Gastrocnemius medialis (tissue), 4 donors: ENCODE measurements at regions not wholly inside any gene's neighbourhood (a gene's known extent, or its start where the extent isn't known, plus 50 kb on each side); places are given as distances from the start of the nearest gene placed in this dataset.

Experiments used
- ATAC-seq, 2 donors: fragments of 150-250 bp; one replicate each; pipeline ENCODE4 v1.9.1; 2016
- DNase-seq, 2 donors: peaks; one replicate each; pipeline ENCODE4 v3.0.0-alpha.2; 2019
- H3K27ac ChIP-seq, 4 donors: fragments of 200-600 bp; sonication (generic); 1 replicate in 1 of 4; 2 replicates in 3 of 4; pipeline ENCODE4 v1.5.1; 2016 to 2018; ENCODE audit warnings: mild to moderate bottlenecking in 2 of 4, moderate library complexity in 1 of 4
- H3K27me3 ChIP-seq, 3 donors: fragments of 200-600 bp; sonication (generic) in 2 of 3; 1 replicate in 1 of 3; 2 replicates in 2 of 3; pipeline versions ENCODE4 v1.5.1 to v1.6.0; 2016 to 2019; ENCODE audit warnings: mild to moderate bottlenecking in 1 of 3, moderate library complexity in 1 of 3
- H3K36me3 ChIP-seq, 2 donors: fragments of 200-600 bp; sonication (generic) in 1 of 2; one replicate each; pipeline ENCODE4 v1.5.1; 2017 to 2018
- H3K4me1 ChIP-seq, 2 donors: fragments of 200-600 bp; sonication (generic) in 1 of 2; one replicate each; pipeline ENCODE4 v1.5.1; 2016 to 2017; ENCODE audit warnings: mild to moderate bottlenecking in 2 of 2
- H3K4me3 ChIP-seq, 4 donors: fragments of 200-600 bp; sonication (generic) in 3 of 4; 1 replicate in 1 of 4; 2 replicates in 3 of 4; pipeline ENCODE4 v1.5.1; 2016 to 2019; ENCODE audit warnings: mild to moderate bottlenecking in 2 of 4
- H3K9me3 ChIP-seq, 3 donors: fragments of 200-600 bp; sonication (generic) in 2 of 3; 1 replicate in 1 of 3; 2 replicates in 2 of 3; pipeline ENCODE4 v1.5.1; 2016 to 2019
- POLR2A ChIP-seq, 2 donors: fragments of 450-650 bp; IDR thresholded peaks; one replicate each; pipeline ENCODE4 v1.6.1; 2017; ENCODE audit warnings: antibody characterized with exemption in 2 of 2, mild to moderate bottlenecking in 2 of 2, moderate library complexity in 2 of 2
- in situ Hi-C, 4 donors: fragments of 200-750 bp; cut with MboI; loops; one replicate each; pipeline versions ENCODE4 v1.15.0 to v1.8.0; 2017; ENCODE audit warnings: low sequenced_read_pairs in 4 of 4
- intact Hi-C: fragments of 100-400 bp; cut with DNase I; formaldehyde crosslinking; loops from one replicate; pipeline ENCODE4 v1.15.1; 2023; ENCODE audit warnings: low total_unique reads
- TF ChIP-seq, protein P1 (sequence below), 5 experiments: fragments of 450-650 bp in 3 of 5; fragments of 200-600 bp in 2 of 5; sonication (generic) in 2 of 5; IDR thresholded peaks in 4 of 5; conservative IDR thresholded peaks in 1 of 5; 1 replicate in 4 of 5; 2 replicates in 1 of 5; pipeline ENCODE4 v1.5.1; 2016 to 2019; ENCODE audit warnings: antibody characterized with exemption in 5 of 5, mild to moderate bottlenecking in 3 of 5, moderate library complexity in 3 of 5

- no peaks in the 10 kb centered on the region for H3K9me3 ChIP-seq
- intact Hi-C loops, result no loop called here
- no peak for TF ChIP-seq POLR2A (IDR thresholded peaks at IDR 0.05)
- TF ChIP-seq, protein P1, sequence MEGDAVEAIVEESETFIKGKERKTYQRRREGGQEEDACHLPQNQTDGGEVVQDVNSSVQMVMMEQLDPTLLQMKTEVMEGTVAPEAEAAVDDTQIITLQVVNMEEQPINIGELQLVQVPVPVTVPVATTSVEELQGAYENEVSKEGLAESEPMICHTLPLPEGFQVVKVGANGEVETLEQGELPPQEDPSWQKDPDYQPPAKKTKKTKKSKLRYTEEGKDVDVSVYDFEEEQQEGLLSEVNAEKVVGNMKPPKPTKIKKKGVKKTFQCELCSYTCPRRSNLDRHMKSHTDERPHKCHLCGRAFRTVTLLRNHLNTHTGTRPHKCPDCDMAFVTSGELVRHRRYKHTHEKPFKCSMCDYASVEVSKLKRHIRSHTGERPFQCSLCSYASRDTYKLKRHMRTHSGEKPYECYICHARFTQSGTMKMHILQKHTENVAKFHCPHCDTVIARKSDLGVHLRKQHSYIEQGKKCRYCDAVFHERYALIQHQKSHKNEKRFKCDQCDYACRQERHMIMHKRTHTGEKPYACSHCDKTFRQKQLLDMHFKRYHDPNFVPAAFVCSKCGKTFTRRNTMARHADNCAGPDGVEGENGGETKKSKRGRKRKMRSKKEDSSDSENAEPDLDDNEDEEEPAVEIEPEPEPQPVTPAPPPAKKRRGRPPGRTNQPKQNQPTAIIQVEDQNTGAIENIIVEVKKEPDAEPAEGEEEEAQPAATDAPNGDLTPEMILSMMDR (IDR thresholded peaks at IDR 0.05 in 4 of 5, conservative IDR thresholded peaks at IDR 0.05 in 1 of 5), result no peak
- H3K4me1 ChIP-seq, result no peaks in the 10 kb centered on the region
- no peak for ATAC-seq
- DNase-seq, result no peak
- in situ Hi-C loops, result no loop called here
- H3K27ac ChIP-seq, result no peak overlapping the region
- no peak overlapping the region for H3K4me3 ChIP-seq
- no peaks in the 10 kb centered on the region for H3K27me3 ChIP-seq
- H3K36me3 ChIP-seq, result no peaks in the 10 kb centered on the region
These were observed 118.0 kb downstream of the ARL5B start for GRCh38 chr10:18777258-18777657.

DNA sequence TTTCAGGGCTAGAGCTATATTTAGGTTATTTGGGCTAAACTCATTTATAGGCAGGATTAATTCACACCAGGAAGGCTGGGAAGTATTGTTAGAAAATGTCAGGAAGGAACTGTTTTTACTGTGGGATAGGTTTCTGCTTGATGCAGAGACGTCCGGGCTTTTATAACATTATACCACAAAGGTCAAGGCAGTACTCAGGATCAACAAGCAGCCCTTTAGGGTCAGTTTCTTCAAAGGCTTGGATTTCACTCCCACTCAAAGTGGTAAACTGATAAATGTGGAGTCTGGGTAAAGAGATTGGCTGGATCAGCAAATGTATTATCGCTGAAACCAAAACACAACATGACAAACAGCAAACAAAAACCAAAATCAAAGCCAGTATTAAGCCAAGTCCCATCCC, 127.2 kb downstream of the ARL5B start:
- in situ Hi-C loops (no loop called here), intact Hi-C loops (no loop called here)
- H3K9me3 ChIP-seq, result no peaks in the 10 kb centered on the region
- H3K27ac ChIP-seq, result peak overlapping the region in 1 of 4 donors; percentile 28
- H3K4me3 ChIP-seq, result no peak overlapping the region
- H3K4me1 ChIP-seq, result no peaks in the 10 kb centered on the region
- ATAC-seq, result no peak
- DNase-seq, result no peak
- no peaks in the 10 kb centered on the region for H3K27me3 ChIP-seq
- H3K36me3 ChIP-seq, result no peaks in the 10 kb centered on the region
- no peak for TF ChIP-seq POLR2A (IDR thresholded peaks at IDR 0.05)
- TF ChIP-seq, protein P1 (IDR thresholded peaks at IDR 0.05 in 4 of 5, conservative IDR thresholded peaks at IDR 0.05 in 1 of 5), result no peak

DNA sequence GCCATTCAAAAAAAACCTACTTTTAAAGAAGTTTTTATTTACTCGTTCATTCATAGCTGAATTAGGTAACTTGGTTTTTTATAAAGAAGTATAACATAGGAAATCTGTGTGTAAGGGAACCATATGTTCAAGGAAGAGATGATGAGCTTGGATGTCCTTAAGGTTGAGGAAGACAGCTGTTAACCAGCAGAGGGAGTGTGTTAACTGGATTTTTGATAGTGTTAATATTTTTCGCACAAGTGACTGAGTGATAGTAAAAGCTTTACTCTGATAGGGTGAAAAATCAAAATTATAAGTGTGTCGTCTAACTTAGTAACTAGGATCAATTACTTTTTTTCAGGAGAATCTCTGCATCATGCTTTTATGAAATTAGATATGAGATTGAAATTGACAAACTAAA, 134.7 kb downstream of the ARL5B start:
- TF ChIP-seq, protein P1 (IDR thresholded peaks at IDR 0.05 in 4 of 5, conservative IDR thresholded peaks at IDR 0.05 in 1 of 5), result no peak
- no peak for TF ChIP-seq POLR2A (IDR thresholded peaks at IDR 0.05)
- Histone ChIP-seq H3K4me1 (no peaks in the 10 kb centered on the region), H3K4me3 (no peak overlapping the region), H3K36me3 (no peaks in the 10 kb centered on the region), H3K9me3 (no peaks in the 10 kb centered on the region), H3K27me3 (no peaks in the 10 kb centered on the region), H3K27ac (no peak overlapping the region)
- in situ Hi-C loops (no loop called here), intact Hi-C loops (no loop called here)
- no peak for ATAC-seq
- DNase-seq, result no peak

DNA sequence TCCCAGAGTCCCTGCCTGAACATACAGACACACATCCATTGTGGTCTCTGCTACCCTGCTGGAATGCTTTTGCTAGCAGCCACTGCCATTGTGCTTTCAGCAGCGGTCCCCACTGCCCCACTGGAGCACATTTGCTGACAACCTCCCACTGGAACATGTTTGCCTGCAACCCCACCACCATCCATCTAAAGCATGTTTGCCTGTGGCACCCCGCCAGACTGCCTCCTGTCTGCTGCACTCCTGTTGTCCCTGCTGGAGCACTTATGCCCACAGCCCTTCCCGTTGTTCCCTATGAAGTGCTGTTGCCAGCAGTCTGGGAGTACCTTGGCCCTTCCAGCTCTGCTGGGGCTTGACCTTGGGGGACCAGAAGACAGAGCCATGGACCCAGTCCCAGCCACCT, 136.3 kb downstream of the ARL5B start:
- DNase-seq (no peak), ATAC-seq (no peak)
- intact Hi-C loops (no loop called here), in situ Hi-C loops (no loop called here)
- Histone ChIP-seq H3K36me3 (no peaks in the 10 kb centered on the region), H3K27me3 (no peaks in the 10 kb centered on the region), H3K4me1 (no peaks in the 10 kb centered on the region), H3K4me3 (no peak overlapping the region), H3K9me3 (no peaks in the 10 kb centered on the region), H3K27ac (no peak overlapping the region)
- TF ChIP-seq, protein P1 (IDR thresholded peaks at IDR 0.05 in 4 of 5, conservative IDR thresholded peaks at IDR 0.05 in 1 of 5), result no peak

- Histone ChIP-seq H3K27me3 (no peaks in the 10 kb centered on the region), H3K4me3 (no peak overlapping the region), H3K36me3 (no peaks in the 10 kb centered on the region), H3K27ac (no peak overlapping the region), H3K9me3 (no peaks in the 10 kb centered on the region), H3K4me1 (no peaks in the 10 kb centered on the region)
- ATAC-seq, result no peak
- in situ Hi-C loops (no loop called here), intact Hi-C loops (no loop called here)
- TF ChIP-seq POLR2A (IDR thresholded peaks at IDR 0.05), result no peak
- TF ChIP-seq, protein P1 (IDR thresholded peaks at IDR 0.05 in 4 of 5, conservative IDR thresholded peaks at IDR 0.05 in 1 of 5), result no peak
- no peak for DNase-seq
These were observed 138.1 kb downstream of the ARL5B start for GRCh38 chr10:18797286-18797685.
